WTC11 (cell line): ENCODE measurements at regions not wholly inside any gene's neighbourhood (a gene's known extent, or its start where the extent isn't known, plus 50 kb on each side); places are given as distances from the start of the nearest gene placed in this dataset.

Experiments
- ATAC-seq: fragments of 200-7000 bp; cut with Tn5 transposase; 2 replicates; pipeline ENCODE4 v1.10.0; 2021; ENCODE audit warnings: mild to moderate bottlenecking, moderate library complexity
- CTCF ChIA-PET: fragments of 300-600 bp; sonication (Branson Sonifier 250); formaldehyde crosslinking; loops from one replicate; lab custom pipeline; 2021; ENCODE audit warnings: antibody characterized with exemption; lab: Charles Lee
- POLR2A ChIA-PET: fragments of 350-600 bp; sonication (Branson Sonifier 250); formaldehyde crosslinking; loops from one replicate; lab custom pipeline; 2021; ENCODE audit warnings: antibody characterized with exemption; lab: Charles Lee
- DNase-seq: peaks from one replicate; pipeline ENCODE4 v3.0.0; 2021; ENCODE audit warnings: low spot score
- H3K27ac Mint-ChIP-seq: 2 replicates; pipeline ENCODE4 v1.8.0; 2021; ENCODE audit warnings: mixed read lengths
- H3K27me3 Mint-ChIP-seq: 2 replicates; pipeline ENCODE4 v1.8.0; 2021; ENCODE audit warnings: low read depth, mild to moderate bottlenecking, moderate library complexity, mixed read lengths
- H3K36me3 Mint-ChIP-seq: 2 replicates; pipeline ENCODE4 v1.8.0; 2021; ENCODE audit warnings: mixed read lengths
- H3K4me1 Mint-ChIP-seq: 2 replicates; pipeline ENCODE4 v1.8.0; 2022; ENCODE audit warnings: mixed read lengths
- H3K4me3 Mint-ChIP-seq: 2 replicates; pipeline ENCODE4 v1.8.0; 2021; ENCODE audit warnings: mild to moderate bottlenecking, moderate library complexity, mixed read lengths
- H3K9me3 Mint-ChIP-seq: 2 replicates; pipeline ENCODE4 v1.8.0; 2021; ENCODE audit warnings: mixed read lengths
- ELF4 ChIP-seq: sonication (generic); formaldehyde crosslinking; IDR thresholded peaks from 2 replicates; pipeline ENCODE4 v1.8.1; 2022; ENCODE audit warnings: low read depth, mild to moderate bottlenecking, moderate library complexity, missing genetic modification reagents
- OVOL2 ChIP-seq: fragments of 250-450 bp; sonication (Bioruptor Pico); IDR thresholded peaks from 2 replicates; pipeline ENCODE4 v1.9.0; 2021; ENCODE audit warnings: mild to moderate bottlenecking, borderline replicate concordance
- PRRX2 ChIP-seq: fragments of 250-450 bp; sonication (Bioruptor Pico); IDR thresholded peaks from 2 replicates; pipeline ENCODE4 v1.8.0; 2021; ENCODE audit warnings: mild to moderate bottlenecking
- TEAD1 ChIP-seq: sonication (generic); formaldehyde crosslinking; IDR thresholded peaks from 2 replicates; pipeline ENCODE4 v1.8.0; 2022; ENCODE audit warnings: mild to moderate bottlenecking, missing genetic modification reagents
- ZNF416 ChIP-seq: fragments of 250-450 bp; sonication (Bioruptor Pico); IDR thresholded peaks from 2 replicates; pipeline ENCODE4 v1.9.0; 2021; ENCODE audit warnings: mild to moderate bottlenecking, inconsistent platforms
- ZNF423 ChIP-seq: fragments of 250-450 bp; sonication (Bioruptor Pico); IDR thresholded peaks from 2 replicates; pipeline ENCODE4 v2.1.2; 2022; ENCODE audit warnings: mild to moderate bottlenecking, moderate library complexity
- TF ChIP-seq, protein P1 (sequence below): sonication (generic); formaldehyde crosslinking; IDR thresholded peaks from 2 replicates; pipeline ENCODE4 v1.8.0; 2023; ENCODE audit warnings: missing genetic modification reagents, mild to moderate bottlenecking, borderline replicate concordance
- TF ChIP-seq, protein P2 (sequence below): fragments of 250-450 bp; sonication (Bioruptor Pico); IDR thresholded peaks from 2 replicates; pipeline ENCODE4 v1.9.0; 2021; ENCODE audit warnings: mild to moderate bottlenecking
- TF ChIP-seq, protein P3 (sequence below): sonication (generic); formaldehyde crosslinking; IDR thresholded peaks from 2 replicates; pipeline ENCODE4 v1.8.0; 2022; ENCODE audit warnings: mild to moderate bottlenecking, missing genetic modification reagents
- TF ChIP-seq, protein P4 (sequence below): sonication (generic); formaldehyde crosslinking; IDR thresholded peaks from 2 replicates; pipeline ENCODE4 v1.8.1; 2022; ENCODE audit warnings: missing genetic modification reagents, borderline replicate concordance
- TF ChIP-seq, protein P5 (sequence below): sonication (generic); formaldehyde crosslinking; IDR thresholded peaks from 2 replicates; pipeline ENCODE4 v1.8.0; 2022; ENCODE audit warnings: missing genetic modification reagents
- TF ChIP-seq, protein P6 (sequence below): sonication (generic); formaldehyde crosslinking; IDR thresholded peaks from 2 replicates; pipeline ENCODE4 v1.8.1; 2023; ENCODE audit warnings: mild to moderate bottlenecking, missing genetic modification reagents, borderline replicate concordance

DNA sequence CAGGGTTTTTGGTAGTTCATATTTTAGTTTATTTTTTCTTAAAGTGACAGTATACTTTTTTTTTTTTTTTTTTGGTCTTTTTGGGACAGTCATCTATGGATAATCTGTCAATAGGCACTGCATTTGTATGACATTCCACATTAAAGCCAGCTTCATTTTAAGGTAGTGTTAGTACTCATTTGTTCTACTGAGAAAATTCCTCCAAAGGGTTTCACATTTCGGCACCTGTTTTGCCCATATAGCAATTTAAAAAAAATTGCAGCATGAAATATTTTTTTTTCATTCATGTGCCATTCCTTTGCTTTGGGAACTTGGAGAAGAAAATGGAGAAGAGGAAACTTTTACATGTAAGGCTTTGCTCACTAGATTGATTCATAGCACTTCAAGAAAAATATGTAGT, 276.3 kb upstream of the TCF4 start (continued):
- no peak for TF ChIP-seq ZNF423 (CRISPR knock-in tag)
- TF ChIP-seq, protein P1, sequence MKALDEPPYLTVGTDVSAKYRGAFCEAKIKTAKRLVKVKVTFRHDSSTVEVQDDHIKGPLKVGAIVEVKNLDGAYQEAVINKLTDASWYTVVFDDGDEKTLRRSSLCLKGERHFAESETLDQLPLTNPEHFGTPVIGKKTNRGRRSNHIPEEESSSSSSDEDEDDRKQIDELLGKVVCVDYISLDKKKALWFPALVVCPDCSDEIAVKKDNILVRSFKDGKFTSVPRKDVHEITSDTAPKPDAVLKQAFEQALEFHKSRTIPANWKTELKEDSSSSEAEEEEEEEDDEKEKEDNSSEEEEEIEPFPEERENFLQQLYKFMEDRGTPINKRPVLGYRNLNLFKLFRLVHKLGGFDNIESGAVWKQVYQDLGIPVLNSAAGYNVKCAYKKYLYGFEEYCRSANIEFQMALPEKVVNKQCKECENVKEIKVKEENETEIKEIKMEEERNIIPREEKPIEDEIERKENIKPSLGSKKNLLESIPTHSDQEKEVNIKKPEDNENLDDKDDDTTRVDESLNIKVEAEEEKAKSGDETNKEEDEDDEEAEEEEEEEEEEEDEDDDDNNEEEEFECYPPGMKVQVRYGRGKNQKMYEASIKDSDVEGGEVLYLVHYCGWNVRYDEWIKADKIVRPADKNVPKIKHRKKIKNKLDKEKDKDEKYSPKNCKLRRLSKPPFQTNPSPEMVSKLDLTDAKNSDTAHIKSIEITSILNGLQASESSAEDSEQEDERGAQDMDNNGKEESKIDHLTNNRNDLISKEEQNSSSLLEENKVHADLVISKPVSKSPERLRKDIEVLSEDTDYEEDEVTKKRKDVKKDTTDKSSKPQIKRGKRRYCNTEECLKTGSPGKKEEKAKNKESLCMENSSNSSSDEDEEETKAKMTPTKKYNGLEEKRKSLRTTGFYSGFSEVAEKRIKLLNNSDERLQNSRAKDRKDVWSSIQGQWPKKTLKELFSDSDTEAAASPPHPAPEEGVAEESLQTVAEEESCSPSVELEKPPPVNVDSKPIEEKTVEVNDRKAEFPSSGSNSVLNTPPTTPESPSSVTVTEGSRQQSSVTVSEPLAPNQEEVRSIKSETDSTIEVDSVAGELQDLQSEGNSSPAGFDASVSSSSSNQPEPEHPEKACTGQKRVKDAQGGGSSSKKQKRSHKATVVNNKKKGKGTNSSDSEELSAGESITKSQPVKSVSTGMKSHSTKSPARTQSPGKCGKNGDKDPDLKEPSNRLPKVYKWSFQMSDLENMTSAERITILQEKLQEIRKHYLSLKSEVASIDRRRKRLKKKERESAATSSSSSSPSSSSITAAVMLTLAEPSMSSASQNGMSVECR (CRISPR knock-in tag) = no peak
- no peak for TF ChIP-seq PRRX2 (CRISPR knock-in tag)
- TF ChIP-seq, protein P2, sequence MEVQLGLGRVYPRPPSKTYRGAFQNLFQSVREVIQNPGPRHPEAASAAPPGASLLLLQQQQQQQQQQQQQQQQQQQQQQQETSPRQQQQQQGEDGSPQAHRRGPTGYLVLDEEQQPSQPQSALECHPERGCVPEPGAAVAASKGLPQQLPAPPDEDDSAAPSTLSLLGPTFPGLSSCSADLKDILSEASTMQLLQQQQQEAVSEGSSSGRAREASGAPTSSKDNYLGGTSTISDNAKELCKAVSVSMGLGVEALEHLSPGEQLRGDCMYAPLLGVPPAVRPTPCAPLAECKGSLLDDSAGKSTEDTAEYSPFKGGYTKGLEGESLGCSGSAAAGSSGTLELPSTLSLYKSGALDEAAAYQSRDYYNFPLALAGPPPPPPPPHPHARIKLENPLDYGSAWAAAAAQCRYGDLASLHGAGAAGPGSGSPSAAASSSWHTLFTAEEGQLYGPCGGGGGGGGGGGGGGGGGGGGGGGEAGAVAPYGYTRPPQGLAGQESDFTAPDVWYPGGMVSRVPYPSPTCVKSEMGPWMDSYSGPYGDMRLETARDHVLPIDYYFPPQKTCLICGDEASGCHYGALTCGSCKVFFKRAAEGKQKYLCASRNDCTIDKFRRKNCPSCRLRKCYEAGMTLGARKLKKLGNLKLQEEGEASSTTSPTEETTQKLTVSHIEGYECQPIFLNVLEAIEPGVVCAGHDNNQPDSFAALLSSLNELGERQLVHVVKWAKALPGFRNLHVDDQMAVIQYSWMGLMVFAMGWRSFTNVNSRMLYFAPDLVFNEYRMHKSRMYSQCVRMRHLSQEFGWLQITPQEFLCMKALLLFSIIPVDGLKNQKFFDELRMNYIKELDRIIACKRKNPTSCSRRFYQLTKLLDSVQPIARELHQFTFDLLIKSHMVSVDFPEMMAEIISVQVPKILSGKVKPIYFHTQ (CRISPR knock-in tag) = no peak
- TF ChIP-seq TEAD1 (CRISPR knock-in tag) = no peak

DNA sequence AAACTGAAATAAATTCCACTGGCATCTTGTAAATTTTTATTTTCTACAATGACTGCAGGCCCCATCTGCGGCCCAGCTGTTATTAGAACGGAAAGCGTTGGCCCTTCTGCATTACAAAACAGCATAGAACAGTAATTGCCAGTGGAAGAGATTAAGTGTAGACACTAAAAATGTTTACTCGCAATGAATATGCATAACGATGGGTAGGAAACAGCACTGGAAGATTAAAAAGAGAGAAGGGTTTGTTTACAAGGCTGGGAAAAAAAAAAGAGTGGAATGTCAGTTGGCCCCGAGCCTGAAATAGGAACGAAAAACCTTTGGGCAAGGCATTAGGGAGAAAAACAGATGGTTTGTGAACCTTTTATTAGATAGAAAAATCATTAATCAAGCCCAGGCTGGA, 275.9 kb upstream of the TCF4 start:
- ChIA-PET POLR2A (no interaction called here), CTCF (interaction anchor here (0.6 kb wide), 1 partner anchor 542 kb away, joined by 3 read pairs; no protein-coding TSS in a partner anchor)
- Mint-ChIP-seq H3K4me1 (peaks cover 62% of the 10 kb centered on the region), H3K36me3 (no peaks in the 10 kb centered on the region), H3K27me3 (no peaks in the 10 kb centered on the region), H3K27ac (peak overlapping the region; percentile 10; the same call in 1 of the 2 replicates), H3K4me3 (no peak overlapping the region), H3K9me3 (no peaks in the 10 kb centered on the region)
- DNase-seq = no peak
- ATAC-seq = no peak
- TF ChIP-seq, protein P1 (CRISPR knock-in tag) = no peak
- TF ChIP-seq, protein P3, sequence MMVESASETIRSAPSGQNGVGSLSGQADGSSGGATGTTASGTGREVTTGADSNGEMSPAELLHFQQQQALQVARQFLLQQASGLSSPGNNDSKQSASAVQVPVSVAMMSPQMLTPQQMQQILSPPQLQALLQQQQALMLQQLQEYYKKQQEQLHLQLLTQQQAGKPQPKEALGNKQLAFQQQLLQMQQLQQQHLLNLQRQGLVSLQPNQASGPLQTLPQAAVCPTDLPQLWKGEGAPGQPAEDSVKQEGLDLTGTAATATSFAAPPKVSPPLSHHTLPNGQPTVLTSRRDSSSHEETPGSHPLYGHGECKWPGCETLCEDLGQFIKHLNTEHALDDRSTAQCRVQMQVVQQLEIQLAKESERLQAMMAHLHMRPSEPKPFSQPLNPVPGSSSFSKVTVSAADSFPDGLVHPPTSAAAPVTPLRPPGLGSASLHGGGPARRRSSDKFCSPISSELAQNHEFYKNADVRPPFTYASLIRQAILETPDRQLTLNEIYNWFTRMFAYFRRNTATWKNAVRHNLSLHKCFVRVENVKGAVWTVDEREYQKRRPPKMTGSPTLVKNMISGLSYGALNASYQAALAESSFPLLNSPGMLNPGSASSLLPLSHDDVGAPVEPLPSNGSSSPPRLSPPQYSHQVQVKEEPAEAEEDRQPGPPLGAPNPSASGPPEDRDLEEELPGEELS = no peak
- TF ChIP-seq, protein P4, sequence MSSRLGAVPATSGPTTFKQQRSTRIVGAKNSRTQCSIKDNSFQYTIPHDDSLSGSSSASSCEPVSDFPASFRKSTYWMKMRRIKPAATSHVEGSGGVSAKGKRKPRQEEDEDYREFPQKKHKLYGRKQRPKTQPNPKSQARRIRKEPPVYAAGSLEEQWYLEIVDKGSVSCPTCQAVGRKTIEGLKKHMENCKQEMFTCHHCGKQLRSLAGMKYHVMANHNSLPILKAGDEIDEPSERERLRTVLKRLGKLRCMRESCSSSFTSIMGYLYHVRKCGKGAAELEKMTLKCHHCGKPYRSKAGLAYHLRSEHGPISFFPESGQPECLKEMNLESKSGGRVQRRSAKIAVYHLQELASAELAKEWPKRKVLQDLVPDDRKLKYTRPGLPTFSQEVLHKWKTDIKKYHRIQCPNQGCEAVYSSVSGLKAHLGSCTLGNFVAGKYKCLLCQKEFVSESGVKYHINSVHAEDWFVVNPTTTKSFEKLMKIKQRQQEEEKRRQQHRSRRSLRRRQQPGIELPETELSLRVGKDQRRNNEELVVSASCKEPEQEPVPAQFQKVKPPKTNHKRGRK (CRISPR knock-in tag) = no peak
- no peak for TF ChIP-seq ZNF416 (CRISPR knock-in tag)
- TF ChIP-seq, protein P5, sequence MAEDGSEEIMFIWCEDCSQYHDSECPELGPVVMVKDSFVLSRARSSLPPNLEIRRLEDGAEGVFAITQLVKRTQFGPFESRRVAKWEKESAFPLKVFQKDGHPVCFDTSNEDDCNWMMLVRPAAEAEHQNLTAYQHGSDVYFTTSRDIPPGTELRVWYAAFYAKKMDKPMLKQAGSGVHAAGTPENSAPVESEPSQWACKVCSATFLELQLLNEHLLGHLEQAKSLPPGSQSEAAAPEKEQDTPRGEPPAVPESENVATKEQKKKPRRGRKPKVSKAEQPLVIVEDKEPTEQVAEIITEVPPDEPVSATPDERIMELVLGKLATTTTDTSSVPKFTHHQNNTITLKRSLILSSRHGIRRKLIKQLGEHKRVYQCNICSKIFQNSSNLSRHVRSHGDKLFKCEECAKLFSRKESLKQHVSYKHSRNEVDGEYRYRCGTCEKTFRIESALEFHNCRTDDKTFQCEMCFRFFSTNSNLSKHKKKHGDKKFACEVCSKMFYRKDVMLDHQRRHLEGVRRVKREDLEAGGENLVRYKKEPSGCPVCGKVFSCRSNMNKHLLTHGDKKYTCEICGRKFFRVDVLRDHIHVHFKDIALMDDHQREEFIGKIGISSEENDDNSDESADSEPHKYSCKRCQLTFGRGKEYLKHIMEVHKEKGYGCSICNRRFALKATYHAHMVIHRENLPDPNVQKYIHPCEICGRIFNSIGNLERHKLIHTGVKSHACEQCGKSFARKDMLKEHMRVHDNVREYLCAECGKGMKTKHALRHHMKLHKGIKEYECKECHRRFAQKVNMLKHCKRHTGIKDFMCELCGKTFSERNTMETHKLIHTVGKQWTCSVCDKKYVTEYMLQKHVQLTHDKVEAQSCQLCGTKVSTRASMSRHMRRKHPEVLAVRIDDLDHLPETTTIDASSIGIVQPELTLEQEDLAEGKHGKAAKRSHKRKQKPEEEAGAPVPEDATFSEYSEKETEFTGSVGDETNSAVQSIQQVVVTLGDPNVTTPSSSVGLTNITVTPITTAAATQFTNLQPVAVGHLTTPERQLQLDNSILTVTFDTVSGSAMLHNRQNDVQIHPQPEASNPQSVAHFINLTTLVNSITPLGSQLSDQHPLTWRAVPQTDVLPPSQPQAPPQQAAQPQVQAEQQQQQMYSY (CRISPR knock-in tag) = no peak
- TF ChIP-seq ELF4 = no peak
- TF ChIP-seq, protein P6, sequence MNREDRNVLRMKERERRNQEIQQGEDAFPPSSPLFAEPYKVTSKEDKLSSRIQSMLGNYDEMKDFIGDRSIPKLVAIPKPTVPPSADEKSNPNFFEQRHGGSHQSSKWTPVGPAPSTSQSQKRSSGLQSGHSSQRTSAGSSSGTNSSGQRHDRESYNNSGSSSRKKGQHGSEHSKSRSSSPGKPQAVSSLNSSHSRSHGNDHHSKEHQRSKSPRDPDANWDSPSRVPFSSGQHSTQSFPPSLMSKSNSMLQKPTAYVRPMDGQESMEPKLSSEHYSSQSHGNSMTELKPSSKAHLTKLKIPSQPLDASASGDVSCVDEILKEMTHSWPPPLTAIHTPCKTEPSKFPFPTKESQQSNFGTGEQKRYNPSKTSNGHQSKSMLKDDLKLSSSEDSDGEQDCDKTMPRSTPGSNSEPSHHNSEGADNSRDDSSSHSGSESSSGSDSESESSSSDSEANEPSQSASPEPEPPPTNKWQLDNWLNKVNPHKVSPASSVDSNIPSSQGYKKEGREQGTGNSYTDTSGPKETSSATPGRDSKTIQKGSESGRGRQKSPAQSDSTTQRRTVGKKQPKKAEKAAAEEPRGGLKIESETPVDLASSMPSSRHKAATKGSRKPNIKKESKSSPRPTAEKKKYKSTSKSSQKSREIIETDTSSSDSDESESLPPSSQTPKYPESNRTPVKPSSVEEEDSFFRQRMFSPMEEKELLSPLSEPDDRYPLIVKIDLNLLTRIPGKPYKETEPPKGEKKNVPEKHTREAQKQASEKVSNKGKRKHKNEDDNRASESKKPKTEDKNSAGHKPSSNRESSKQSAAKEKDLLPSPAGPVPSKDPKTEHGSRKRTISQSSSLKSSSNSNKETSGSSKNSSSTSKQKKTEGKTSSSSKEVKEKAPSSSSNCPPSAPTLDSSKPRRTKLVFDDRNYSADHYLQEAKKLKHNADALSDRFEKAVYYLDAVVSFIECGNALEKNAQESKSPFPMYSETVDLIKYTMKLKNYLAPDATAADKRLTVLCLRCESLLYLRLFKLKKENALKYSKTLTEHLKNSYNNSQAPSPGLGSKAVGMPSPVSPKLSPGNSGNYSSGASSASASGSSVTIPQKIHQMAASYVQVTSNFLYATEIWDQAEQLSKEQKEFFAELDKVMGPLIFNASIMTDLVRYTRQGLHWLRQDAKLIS (CRISPR knock-in tag) = no peak
- no peak for TF ChIP-seq OVOL2 (CRISPR knock-in tag)
